ENCODE measurements at regions not wholly inside any gene's neighbourhood (a gene's known extent, or its start where the extent isn't known, plus 50 kb on each side); places are given as distances from the start of the nearest gene placed in this dataset.

DNA sequence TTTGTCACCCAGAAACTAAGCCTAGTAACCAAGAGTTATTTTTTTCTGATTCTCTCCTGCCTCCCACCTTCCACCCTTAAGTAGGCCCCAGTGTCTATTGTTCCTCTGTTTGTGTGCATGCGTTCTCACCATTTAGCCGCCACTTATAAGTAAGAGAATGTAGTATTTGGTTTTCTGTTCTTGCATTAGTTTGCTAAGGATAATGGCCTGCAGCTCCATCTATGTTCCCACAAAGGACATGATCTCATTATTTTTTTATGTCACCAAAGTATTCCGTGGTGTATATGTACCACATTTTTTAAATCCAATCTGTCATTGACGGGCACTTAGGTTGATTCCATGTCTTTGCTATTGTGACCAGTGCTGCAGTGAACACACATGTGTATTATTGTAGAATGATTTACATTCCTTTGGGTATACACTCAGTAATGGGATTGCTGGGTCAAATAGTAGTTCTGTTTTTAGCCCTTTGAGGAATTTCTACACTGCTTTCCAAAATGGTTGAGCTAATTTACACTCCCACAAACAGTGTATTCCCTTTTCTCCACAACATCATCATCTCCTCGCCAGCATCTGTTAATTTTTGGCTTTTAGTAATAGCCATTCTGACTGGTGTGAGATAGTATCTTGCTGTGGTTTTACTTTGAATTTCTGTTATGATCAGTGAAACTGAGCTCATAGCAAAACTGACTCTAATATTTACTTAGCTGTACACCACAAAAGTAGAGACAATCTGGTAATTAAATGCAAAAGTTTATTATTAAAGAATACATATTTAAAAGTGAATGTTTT lies 660.1 kb upstream of the SLC8A1 start:
- no peak for DNase-seq (ENCODE audit: low spot score)
- no peak for TF ChIP-seq CTCF (IDR thresholded peaks at IDR 0.05; ENCODE audit: borderline replicate concordance, control extremely low read depth, extremely low read depth, insufficient read depth, missing control alignments)
- in situ Hi-C loops (cut with MboI; ENCODE audit: low sequenced_read_pairs, unreplicated experiment), result no loop called here

DNA sequence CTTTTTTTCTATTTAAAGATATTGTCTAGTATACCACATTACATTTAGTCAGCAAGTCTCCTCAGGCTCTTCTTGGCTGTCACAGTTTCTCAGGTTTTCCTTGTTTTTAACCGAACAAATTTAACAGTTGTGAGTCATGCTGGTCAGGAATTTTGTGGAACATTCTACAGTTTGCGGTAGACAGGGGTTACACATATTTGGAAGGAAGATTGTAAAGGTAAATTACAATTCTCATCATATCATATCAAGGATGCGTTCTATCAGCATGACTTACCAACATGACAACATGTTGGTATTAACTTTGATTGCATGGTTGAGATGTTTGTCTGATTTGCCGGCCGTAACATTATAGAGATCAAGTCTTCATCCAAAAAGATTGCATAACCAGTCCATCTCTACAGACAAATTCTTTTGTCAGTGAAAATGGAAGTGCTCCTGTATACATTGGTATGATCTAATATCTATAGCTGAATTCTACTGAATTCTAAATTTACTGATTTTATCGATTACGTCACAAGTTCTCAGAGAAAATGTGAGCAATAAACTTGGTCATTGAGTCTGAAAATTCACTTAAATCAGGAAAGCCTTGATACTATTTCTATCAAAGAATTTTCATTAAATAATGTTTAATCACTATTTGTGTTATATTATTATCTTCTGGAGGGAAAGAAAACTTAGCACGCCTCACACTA lies 664.4 kb upstream of the SLC8A1 start:
- in situ Hi-C loops (cut with MboI; ENCODE audit: low sequenced_read_pairs, unreplicated experiment), result no loop called here
- TF ChIP-seq CTCF (IDR thresholded peaks at IDR 0.05; ENCODE audit: borderline replicate concordance, control extremely low read depth, extremely low read depth, insufficient read depth, missing control alignments), result no peak
- no peak for DNase-seq (ENCODE audit: low spot score)

DNA sequence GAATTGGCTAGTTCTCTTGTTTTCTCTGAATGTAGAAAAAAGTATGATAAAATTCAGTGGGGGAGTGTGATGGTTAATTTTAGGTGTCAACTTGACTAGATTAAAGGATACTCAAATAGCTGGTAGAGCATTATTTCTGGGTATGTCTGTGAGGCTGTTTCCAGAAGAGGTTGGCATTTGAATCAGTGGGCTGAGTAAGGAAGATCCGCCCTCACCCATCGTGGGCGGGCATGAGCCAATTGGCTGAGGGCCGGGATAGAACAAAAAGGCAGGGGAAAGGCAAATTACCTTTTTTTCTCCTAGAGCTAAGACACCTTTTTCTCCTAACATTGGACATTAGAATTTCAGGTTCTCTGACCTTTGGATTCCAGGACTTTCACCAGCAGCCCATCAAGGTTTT lies 667.6 kb upstream of the SLC8A1 start:
- in situ Hi-C loops (cut with MboI; ENCODE audit: low sequenced_read_pairs, unreplicated experiment), result no loop called here
- no peak for TF ChIP-seq CTCF (IDR thresholded peaks at IDR 0.05; ENCODE audit: borderline replicate concordance, control extremely low read depth, extremely low read depth, insufficient read depth, missing control alignments)
- no peak for DNase-seq (ENCODE audit: low spot score)

DNA sequence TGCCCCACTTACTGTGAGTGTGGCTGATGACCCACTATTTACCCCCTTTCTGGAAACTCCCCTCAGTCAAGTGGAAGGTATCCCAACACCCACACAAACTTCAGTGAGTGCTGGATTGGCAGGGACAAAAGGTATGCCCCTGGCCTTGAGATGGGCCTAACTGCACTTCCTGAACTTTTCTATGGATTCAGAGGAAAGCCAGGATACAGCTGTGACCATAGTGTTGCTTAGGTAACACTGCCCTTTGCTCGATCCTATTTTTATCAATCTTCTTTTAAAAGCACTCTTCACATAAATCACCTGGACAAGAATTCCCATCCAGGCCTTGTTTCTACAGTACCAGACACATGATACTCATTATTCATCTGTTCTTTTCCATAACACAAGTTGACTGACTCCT lies 671.5 kb upstream of the SLC8A1 start:
- in situ Hi-C loops (cut with MboI; ENCODE audit: low sequenced_read_pairs, unreplicated experiment), result no loop called here
- TF ChIP-seq CTCF (IDR thresholded peaks at IDR 0.05; ENCODE audit: borderline replicate concordance, control extremely low read depth, extremely low read depth, insufficient read depth, missing control alignments), result no peak
- no peak for DNase-seq (ENCODE audit: low spot score)

DNA sequence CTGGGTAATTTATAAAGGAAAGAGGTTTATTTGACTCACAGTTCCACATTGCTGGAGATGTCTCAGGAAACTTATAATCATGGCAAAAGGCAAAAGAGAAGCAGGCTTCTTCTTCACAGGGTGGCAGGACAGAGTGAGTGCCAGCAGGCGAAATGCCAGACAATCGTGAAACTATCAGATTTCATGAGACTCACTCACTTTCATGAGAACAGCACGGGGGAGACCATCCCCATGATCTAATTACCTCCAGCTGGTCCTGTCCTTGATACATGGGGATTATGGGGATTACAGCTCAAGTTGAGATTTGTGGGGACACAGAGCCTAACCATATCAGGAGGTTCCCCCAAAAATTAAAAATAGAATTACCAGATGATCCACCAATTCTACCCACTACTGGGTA lies 675.5 kb upstream of the SLC8A1 start:
- TF ChIP-seq CTCF (IDR thresholded peaks at IDR 0.05; ENCODE audit: borderline replicate concordance, control extremely low read depth, extremely low read depth, insufficient read depth, missing control alignments), result no peak
- in situ Hi-C loops (cut with MboI; ENCODE audit: low sequenced_read_pairs, unreplicated experiment), result no loop called here
- DNase-seq (ENCODE audit: low spot score), result no peak

DNA sequence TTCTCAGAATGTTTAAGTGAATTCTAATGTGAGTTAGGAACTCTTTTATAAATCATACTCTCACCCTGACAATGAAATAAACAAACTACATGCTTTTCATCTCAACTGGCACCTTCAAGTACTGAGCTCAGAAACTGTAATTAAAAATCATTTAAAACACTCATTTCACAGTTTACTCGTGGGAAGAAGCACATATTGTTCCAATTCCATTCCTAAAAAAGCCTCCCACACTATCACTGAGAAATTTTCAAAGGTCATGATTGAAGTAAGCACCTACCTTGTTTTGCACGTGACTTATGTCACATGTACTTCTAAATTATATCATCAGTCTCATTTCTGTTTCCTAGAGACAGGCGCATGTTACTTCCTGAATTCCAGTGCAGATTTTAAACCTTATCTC lies 678.1 kb upstream of the SLC8A1 start:
- no peak for TF ChIP-seq CTCF (IDR thresholded peaks at IDR 0.05; ENCODE audit: borderline replicate concordance, control extremely low read depth, extremely low read depth, insufficient read depth, missing control alignments)
- in situ Hi-C loops (cut with MboI; ENCODE audit: low sequenced_read_pairs, unreplicated experiment), result no loop called here
- DNase-seq (ENCODE audit: low spot score), result no peak

Measured in GM13976 (cell line).